SU-DHL-6 (cell line): ENCODE measurements at regions not wholly inside any gene's neighbourhood (a gene's known extent, or its start where the extent isn't known, plus 50 kb on each side); places are given as distances from the start of the nearest gene placed in this dataset.

Experiments
- CTCF ChIP-seq: fragments of 200-600 bp; sonication (generic); IDR thresholded peaks from one replicate; pipeline ENCODE4 v1.5.1; 2017; ENCODE audit warnings: antibody characterized with exemption, mild to moderate bottlenecking, low read length, moderate library complexity; ENCODE audit not compliant: insufficient read depth, poor library complexity, severe bottlenecking
- EZH2phosphoT487 ChIP-seq: fragments of 200-600 bp; sonication (generic), shearing (Covaris generic); conservative IDR thresholded peaks from 2 replicates; pipeline ENCODE4 v1.6.1; 2018; ENCODE audit warnings: mild to moderate bottlenecking, antibody characterized with exemption, low read length, moderate library complexity, mixed read lengths

- TF ChIP-seq CTCF (no peak), EZH2phosphoT487 (no peak)
Observed at GRCh38 chr2:19127616-19128015, 230.8 kb downstream of the OSR1 start.
